Right lobe of liver (tissue), 6 donors: ENCODE measurements at regions not wholly inside any gene's neighbourhood (a gene's known extent, or its start where the extent isn't known, plus 50 kb on each side); places are given as distances from the start of the nearest gene placed in this dataset.

ENCODE experiments used
- ATAC-seq, 4 donors: fragments of 200-7000 bp; cut with Tn5 transposase; one replicate each; pipeline ENCODE4 v1.9.1; 2020; ENCODE audit warnings: mild to moderate bottlenecking in 4 of 4, moderate library complexity in 4 of 4
- DNase-seq, 3 donors: peaks; one replicate each; pipeline ENCODE4 v3.0.0-alpha.2; 2020
- H3K27ac ChIP-seq, 3 donors: fragments of 200-600 bp; one replicate each; pipeline ENCODE4 v1.8.0; 2022
- H3K27me3 ChIP-seq, 2 donors: fragments of 200-600 bp; one replicate each; pipeline ENCODE4 v1.8.0; 2022
- H3K36me3 ChIP-seq, 4 donors: fragments of 200-600 bp; sonication (generic) in 1 of 4; one replicate each; pipeline versions ENCODE4 v1.5.1 to v1.8.0; 2017 to 2022; ENCODE audit warnings: control low read depth in 1 of 4
- H3K4me1 ChIP-seq, 4 donors: fragments of 200-600 bp; sonication (generic) in 1 of 4; one replicate each; pipeline versions ENCODE4 v1.5.1 to v1.8.0; 2017 to 2022; ENCODE audit warnings: control low read depth in 1 of 4
- H3K4me3 ChIP-seq, 3 donors: fragments of 200-600 bp; one replicate each; pipeline ENCODE4 v1.8.0; 2022
- H3K9me3 ChIP-seq, 4 donors: fragments of 200-600 bp; sonication (generic) in 1 of 4; one replicate each; pipeline versions ENCODE4 v1.5.1 to v1.8.0; 2017 to 2022; ENCODE audit warnings: control low read depth in 1 of 4
- CTCF ChIP-seq, 4 donors: fragments of 200-600 bp in 3 of 4; fragments of 450-650 bp in 1 of 4; IDR thresholded peaks; one replicate each; pipeline versions ENCODE4 v1.5.1 to v1.8.0; 2016 to 2022; ENCODE audit warnings: antibody characterized with exemption in 4 of 4, mild to moderate bottlenecking in 2 of 4
- POLR2A ChIP-seq: fragments of 450-650 bp; IDR thresholded peaks from one replicate; pipeline ENCODE4 v1.6.1; 2017; ENCODE audit warnings: antibody characterized with exemption, mild to moderate bottlenecking
- WGBS: methylation state at CpG from one replicate; pipeline ENCODE4 v1.1.6; 2018; ENCODE audit warnings: low coverage, low lambda C conversion rate; ENCODE audit not compliant: insufficient coverage; ENCODE audit errors: missing lambda C conversion rate; 5-methylcytosine and 5-hydroxymethylcytosine counted together
- intact Hi-C, 2 donors: fragments of 100-400 bp; cut with DNase I; formaldehyde crosslinking; loops; one replicate each; pipeline versions ENCODE4 v1.11.2 to v1.14.1; 2022
- donor health status: DM: no; HTN: yes; CAD: no.
- donor health status: DM: no; HTN: no; CAD: no.
- donor health status: DM: no; HTN: no; CAD: no.
- donor health status: DM: no; HTN: yes; CAD: no.
- donor health status: DM: no; HTN: yes; CAD: no.

GRCh38 chr4:152264106-152264505 lies 271.8 kb downstream of the FBXW7 start:
- intact Hi-C loops: no loop called here
- TF ChIP-seq POLR2A: no peak
- no peak for TF ChIP-seq CTCF (IDR thresholded peaks at IDR 0.05)
- no peak overlapping the region for H3K27ac ChIP-seq
- H3K4me1 ChIP-seq: no peaks in the 10 kb centered on the region
- DNase-seq: no peak
- no peaks in the 10 kb centered on the region for H3K9me3 ChIP-seq
- no peak overlapping the region for H3K4me3 ChIP-seq
- 67% methylated on average over 5 of the region's 5 CpGs for WGBS
- no peaks in the 10 kb centered on the region for H3K36me3 ChIP-seq
- H3K27me3 ChIP-seq: no peaks in the 10 kb centered on the region
- no peak for ATAC-seq

GRCh38 chr4:152259866-152260265 lies 276.0 kb downstream of the FBXW7 start:
- intact Hi-C loops: no loop called here
- DNase-seq: no peak
- Histone ChIP-seq H3K4me3 (no peak overlapping the region), H3K27ac (no peak overlapping the region), H3K9me3 (no peaks in the 10 kb centered on the region), H3K36me3 (no peaks in the 10 kb centered on the region), H3K4me1 (no peaks in the 10 kb centered on the region), H3K27me3 (no peaks in the 10 kb centered on the region)
- WGBS: 71% methylated on average over 1 of the region's 1 CpG
- TF ChIP-seq POLR2A (no peak), CTCF (IDR thresholded peaks at IDR 0.05) (no peak)
- ATAC-seq: no peak

GRCh38 chr4:152258804-152259708 lies 276.8 kb downstream of the FBXW7 start:
- no peak overlapping the region for H3K4me3 ChIP-seq
- WGBS: 43% methylated on average over 5 of the region's 8 CpGs
- H3K9me3 ChIP-seq: no peaks in the 10 kb centered on the region
- no peak overlapping the region for H3K27ac ChIP-seq
- no peak for ATAC-seq
- H3K4me1 ChIP-seq: no peaks in the 10 kb centered on the region
- no peak for DNase-seq
- no peaks in the 10 kb centered on the region for H3K27me3 ChIP-seq
- intact Hi-C loops: no loop called here
- no peaks in the 10 kb centered on the region for H3K36me3 ChIP-seq
- TF ChIP-seq CTCF (IDR thresholded peaks at IDR 0.05): no peak
- TF ChIP-seq POLR2A: no peak

GRCh38 chr4:152258391-152258790 lies 277.5 kb downstream of the FBXW7 start:
- Histone ChIP-seq H3K27me3 (no peaks in the 10 kb centered on the region), H3K36me3 (no peaks in the 10 kb centered on the region), H3K9me3 (no peaks in the 10 kb centered on the region), H3K4me1 (no peaks in the 10 kb centered on the region), H3K4me3 (no peak overlapping the region), H3K27ac (no peak overlapping the region)
- TF ChIP-seq POLR2A (no peak), CTCF (IDR thresholded peaks at IDR 0.05) (no peak)
- no peak for ATAC-seq
- 20% methylated on average over 1 of the region's 5 CpGs for WGBS
- intact Hi-C loops: no loop called here
- no peak for DNase-seq
